ENCODE measurements at regions not wholly inside any gene's neighbourhood (a gene's known extent, or its start where the extent isn't known, plus 50 kb on each side); places are given as distances from the start of the nearest gene placed in this dataset.
"Not testable (repeated sequence)": the region's sequence is repeated elsewhere in the genome, so short reads cannot be mapped to it uniquely, and the experiment has no call there.

DNA sequence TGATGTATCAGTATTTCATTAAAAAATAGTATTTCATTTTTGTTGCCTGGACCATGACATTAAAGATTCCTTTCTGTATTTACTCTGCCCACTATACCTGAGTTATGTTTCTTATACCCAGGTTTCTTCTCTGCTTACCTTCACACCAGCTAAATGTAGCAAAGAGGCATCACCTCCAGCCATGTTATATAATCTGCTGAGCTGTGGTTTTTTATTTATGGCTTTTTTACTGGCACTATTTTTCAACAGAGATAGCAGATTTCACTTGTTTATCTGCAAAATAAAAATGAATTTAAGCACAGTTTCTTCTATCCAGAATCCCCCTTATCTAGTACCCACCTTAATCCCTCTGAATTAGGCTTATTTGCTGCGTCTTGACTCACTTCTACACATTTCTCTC, 979.0 kb upstream of the MAN1A1 start:
- no peak for DNase-seq

DNA sequence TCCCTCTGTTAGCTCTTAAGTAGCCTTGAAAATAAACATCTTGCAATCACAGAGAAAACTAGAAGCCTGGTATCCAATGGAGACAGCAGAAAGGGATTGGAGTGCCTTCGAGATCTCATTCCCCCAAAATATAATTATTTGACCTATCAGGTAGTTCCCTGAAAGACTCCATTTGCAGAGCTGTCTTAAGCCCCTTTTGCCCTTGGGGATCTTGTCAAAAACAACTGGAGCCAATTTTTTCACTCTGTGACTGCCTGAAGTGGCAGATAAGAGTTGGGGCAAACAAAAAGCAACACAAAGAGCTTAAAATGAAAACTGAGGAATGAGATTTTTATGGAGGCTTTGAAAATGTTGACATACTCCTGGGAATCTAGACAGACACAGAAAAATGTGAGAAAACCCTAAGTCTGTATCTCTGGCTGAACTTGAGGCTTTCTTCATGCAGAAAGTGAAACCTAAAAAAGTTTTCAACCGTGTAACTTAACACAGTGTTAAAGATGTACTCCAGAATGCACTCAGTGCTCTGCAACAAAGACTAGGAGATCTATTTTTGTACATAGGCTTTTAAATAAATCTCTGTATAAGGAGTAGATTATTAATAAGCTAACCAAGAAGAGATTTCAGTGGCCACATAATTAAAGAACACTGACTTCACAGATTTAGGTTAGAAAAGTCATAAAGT, 971.1 kb upstream of the MAN1A1 start:
- no peak for DNase-seq

DNA sequence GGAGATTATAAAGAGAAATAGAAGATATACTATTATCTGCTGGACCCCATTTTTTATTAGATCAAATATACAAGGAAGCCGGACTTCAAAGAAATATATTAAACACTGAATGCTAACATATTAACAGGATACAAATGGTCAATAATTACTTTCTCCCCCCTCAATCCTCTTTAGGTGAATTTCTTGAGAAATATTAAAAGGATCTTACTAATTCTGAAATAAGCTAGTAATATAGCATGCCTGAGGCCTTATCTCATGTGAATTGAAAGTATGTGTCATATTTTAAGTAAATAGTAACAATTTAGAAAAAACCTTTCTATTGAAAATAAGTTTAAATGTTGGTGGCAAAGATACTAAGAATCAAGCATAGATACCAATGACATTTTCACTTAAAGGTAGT, 954.7 kb upstream of the MAN1A1 start:
- no peak for DNase-seq

DNA sequence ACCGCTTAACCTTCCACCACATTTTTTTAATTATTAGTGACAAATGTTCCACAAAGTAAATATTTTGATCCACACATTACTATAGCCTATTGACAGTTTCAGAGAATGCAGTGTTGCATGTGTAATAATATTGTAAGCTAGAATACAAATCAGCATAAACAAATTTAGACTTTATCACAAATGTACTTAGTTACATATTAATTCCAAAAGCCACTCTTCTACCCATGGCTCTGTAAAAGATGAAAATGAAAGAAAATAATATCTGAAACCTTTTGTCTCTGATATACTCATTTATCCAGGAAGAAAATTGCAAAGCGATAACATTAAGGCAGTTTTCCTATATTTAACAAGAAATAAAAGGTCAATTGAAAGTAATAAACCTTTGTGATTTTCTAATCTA, 954.0 kb upstream of the MAN1A1 start:
- DNase-seq: no peak

DNA sequence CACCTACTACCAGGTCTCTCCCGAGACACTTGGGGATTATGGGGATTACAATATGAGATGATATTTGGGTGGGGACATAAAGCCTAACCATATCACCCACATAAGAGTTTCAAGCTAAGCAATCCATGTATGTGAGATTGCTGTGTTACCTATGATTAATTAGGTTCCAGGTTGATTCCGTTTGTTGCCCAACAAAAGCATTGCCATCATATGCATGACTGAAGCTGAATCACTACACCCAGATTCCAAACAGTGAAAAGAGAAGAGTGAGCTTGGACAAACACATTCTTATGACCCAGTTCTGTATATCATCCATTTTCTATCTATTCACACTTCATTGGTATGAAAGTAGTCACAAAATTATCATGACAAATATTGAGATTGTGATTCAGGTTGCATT, 952.5 kb upstream of the MAN1A1 start:
- no peak for DNase-seq

DNA sequence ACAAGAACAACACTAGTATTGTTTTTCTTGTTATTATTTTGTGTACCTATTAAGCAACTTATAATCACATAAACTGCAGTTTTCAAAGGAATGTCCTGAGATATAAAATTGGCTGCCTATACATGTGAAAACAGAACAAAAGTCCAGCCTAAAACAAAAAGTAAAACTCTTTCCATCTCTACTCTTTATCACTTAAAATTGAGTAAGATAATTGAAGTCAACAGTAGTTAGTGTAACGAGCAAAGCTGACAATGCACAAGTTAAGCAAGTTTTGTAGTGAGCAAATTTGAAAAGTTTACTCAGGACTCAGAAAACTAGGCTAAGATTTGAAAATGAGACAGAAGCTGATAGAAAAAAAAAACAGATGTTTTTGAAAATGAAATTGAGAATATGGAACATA, 941.4 kb upstream of the MAN1A1 start:
- no peak for DNase-seq

DNA sequence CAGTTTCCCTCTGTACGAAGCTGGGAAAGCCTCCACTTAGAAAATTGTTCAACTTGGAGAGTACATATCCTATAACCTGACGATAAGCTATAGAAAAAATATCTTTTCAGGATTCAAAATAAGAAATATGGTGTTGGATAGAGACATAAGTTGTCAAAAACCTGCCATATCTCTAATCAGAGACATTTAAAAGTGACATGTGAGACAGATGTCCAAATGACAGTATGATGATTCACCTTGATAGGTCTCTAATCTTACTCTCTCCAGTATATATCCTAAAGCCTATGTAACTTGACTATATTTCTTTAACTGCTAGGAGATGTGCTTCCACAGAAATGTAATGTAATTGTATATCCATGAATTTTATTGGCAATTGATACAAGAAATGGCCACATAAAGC, 932.4 kb upstream of the MAN1A1 start:
- no peak for DNase-seq

DNA sequence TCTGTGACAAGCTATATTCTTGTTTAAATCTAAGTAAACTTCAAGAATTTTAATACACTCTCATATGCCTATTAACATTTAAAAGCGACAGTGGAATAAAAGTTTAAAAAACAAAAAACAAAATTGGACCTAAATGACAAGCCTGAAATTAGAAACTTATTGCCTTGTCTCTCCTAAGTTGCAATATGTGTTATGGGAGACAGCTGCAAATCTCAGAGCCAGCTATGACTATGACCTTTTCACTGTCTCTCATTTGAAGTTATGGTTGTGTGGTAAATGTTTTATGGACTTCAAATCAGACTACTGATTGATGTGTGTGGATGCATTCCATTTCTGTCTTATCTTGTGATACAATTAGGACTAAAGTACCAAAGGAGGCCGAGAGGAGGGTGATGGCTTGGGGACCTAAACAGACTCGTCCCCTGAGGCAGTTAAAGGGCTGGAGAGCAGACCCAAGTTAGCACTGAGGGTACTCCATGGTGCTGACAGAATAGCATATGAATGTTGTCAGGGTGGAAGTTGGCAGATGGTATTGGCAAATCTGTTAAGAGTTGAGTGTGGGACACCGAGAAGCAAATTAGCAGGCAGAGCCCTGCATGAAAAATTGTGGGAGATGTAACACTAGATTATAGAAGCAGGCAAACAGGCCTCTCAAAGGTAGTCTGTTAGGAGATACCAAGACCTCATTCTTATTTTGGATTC, 930.1 kb upstream of the MAN1A1 start:
- DNase-seq: no peak

DNA sequence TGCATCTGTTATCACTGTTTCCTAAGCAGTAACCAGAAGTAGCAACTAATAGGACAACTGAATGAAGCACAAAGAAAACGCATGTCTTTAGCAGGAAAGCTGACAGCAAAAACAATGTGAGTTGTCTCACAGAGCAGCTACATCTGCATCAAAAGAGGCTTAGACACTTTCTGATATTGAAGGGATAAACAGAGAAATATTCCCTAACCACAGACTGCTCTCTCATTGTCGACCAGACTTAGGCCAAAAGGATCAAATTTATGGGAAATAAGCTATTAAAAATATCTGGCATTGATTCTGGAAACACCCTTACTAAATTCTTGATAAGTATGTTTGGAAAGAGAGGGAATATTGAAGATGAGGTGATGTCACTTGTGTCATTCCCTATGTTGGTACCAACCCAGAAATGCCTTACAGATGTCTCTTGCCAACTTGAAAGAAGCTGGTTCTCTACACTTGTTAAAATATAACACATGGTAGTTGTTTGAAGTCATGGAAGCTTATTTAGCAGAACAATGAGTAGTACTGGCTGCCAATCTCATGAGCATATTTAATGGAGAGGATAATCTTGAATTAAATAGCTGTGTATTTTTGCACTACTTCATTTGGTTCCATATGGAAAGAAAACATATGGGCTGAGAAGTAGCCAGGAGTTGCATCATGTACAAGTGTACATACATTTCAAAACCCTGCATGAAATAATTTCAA, 929.3 kb upstream of the MAN1A1 start:
- DNase-seq: no peak

DNA sequence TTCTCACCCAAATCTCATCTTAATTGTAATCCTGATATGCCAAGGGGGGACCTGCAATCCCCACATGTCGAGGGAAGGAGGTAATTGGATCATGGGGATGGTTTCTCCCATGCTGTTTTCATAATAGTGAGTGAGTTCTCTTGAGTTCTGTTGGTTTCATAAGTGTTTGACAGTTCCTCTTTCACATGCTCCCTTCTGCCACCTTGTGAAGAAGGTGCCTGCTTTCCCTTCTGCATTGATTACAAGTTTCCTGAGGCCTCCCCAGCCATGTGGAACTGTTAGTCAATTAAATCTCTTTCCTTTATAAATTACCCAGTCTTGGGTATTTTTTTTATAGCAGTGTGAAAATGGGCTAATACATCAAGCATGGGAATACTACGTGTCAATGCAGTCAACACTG, 925.0 kb upstream of the MAN1A1 start:
- DNase-seq: no peak

DNA sequence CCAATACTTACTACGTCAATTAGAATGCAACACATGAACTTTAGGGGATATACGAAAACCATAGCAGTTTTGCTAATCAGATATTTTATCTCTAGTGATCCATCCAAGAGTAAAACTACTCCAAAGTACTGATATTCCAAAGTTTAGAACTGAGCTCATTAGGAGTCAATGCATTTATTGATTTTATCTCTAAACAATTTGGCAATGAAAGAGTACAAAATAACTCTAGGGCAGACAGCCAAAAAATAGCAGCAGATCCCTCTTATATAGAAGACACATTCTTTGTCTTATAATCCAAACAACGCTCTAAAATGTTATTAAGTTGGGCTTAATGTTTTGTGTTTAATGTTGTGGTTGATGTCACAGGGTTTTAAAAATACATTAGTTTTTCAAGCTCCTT, 923.9 kb upstream of the MAN1A1 start:
- DNase-seq: no peak

DNA sequence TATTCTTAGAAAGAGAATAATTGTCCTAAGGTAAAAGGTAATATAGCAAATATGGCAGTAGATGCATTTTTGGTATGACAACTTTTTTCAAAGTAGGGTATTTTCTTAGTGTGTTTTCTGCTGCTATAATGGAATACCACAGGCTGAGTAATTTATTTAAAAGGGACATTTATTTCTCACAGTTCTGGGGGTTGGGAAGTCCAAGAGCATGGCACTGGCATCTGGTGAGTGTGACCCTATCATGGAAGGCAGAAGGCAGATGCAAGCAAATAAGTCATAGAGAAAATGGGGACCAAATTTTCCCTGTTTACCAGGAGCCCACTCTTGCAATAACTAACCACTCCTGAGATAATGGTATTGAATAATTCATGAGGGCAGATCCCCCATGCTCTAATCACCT, 922.5 kb upstream of the MAN1A1 start:
- no peak for DNase-seq

DNA sequence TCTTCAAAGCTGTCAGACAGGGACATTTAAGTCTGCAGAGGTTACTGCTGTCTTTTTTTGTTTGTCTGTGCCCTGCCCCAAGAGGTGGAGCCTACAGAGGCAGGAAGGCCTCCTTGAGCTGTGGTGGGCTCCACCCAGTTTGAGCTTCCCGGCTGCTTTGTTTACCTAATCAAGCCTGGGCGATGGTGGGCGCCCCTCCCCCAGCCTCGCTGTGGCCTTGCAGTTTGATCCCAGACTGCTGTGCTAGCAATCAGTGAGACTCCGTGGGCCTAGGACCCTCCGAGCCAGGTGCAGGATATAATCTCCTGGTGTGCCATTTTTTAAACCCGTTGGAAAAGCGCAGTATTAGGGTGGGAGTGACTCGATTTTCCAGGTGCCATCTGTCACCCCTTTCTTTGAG, 918.7 kb upstream of the MAN1A1 start:
- not testable (repeated sequence) for DNase-seq

DNA sequence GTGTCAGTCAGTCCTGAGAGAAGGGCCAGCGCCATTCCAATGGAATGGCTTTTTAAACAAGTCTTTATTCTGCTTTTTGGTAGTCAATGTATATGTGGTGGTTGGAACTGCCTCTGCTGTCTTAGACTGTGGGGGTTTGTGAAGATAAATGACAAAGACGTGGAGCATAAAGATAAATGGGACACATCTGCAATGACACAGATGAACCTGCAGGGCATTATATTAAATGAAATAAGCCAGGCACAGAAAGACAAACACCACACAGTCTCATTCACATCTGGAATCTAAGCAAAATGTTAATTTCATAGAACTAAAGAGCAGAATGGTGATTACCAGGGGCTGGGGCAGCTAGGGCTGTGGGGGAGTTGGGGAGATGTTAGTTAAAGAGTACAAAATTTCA, 912.8 kb upstream of the MAN1A1 start:
- DNase-seq: no peak

DNA sequence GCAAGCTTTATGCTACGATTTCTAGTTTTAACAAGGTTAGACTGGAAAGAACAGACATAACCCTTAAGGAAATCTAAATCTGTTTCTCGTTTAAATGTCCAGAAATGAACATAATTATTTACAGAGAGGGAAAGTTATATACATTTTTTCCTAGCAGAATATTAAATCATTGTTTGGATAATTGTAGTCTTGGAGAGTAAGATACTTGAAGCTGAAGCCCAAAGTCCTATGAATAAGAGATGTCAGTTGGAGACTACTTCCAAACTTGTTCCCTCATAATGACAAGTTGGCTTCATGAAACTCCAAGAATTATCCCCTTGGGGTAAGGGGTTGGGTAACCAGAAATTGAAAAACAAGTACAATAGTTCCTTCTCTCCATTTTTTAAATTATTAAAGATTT, 911.1 kb upstream of the MAN1A1 start:
- no peak for DNase-seq

DNA sequence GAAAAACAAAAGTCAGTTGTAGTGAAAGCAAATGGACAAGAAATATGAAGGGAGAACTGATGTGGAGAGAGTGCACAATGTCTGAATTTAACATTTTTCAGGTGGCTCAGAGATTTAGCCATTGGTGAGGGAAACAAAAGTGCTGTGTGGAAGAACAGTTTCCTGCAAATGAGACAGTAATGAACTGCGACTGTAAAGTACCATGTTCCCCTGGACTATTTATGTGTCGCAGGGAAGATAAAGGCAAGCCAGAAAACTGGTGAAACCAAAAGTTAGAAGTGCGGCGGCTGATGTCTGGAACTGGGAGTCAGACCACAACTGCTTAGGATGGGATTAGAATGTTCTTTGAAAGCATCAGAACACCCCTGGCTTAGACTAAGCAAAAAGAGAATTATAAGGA, 905.1 kb upstream of the MAN1A1 start:
- no peak for DNase-seq

DNA sequence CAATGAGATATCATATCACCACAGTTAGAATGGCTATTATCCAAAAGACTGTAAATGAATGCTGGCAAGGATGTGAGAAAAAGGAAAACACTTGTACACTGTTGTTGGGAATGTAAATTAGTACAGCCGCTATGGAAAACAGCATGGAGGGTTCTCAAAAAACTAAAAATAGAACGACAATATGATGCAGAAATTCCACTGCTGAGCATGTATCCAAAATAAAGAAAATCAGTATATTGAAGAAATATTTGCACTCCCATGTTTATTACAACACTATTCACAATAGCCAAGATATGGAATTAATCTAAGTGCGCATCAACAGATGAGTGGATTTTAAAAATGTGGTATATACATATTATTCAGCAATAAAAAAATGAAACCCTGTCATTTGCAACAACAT, 898.9 kb upstream of the MAN1A1 start:
- no peak for DNase-seq

DNA sequence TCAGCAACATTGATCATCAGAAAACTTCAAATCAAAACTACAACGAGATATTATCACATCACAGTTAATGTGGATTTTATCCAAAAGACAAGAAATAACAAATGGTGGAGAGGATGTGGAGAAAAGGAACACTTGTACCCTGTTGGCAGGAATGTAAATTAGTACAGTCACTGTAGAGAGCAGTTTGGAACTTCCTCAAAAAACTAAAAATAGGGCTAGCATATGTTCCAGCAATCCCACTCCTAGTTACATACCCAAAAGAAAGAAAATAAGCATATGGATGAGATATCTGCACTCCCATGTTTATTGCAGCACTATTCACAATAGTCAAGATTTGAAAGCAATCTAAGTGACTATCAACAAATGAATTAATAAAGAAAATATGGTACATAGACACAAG, 887.7 kb upstream of the MAN1A1 start:
- DNase-seq: no peak

DNA sequence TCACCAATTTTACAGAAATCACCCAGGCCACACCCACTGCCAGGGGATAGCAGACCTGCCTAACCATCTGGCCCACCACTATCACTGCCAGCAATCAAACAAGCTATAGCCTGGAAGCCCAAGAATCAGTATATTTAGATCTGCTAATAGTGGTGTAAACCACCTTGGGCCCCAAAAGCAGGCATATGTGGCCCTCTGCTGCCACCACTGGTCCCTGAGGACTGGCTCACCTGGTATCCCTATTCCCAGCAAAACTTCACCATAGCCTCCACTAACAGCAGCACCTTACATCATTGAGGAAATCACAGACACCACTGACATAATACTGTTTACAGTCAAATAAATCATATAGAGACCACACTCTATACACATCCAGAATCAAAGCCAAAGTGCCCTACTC, 880.4 kb upstream of the MAN1A1 start:
- DNase-seq: no peak

DNA sequence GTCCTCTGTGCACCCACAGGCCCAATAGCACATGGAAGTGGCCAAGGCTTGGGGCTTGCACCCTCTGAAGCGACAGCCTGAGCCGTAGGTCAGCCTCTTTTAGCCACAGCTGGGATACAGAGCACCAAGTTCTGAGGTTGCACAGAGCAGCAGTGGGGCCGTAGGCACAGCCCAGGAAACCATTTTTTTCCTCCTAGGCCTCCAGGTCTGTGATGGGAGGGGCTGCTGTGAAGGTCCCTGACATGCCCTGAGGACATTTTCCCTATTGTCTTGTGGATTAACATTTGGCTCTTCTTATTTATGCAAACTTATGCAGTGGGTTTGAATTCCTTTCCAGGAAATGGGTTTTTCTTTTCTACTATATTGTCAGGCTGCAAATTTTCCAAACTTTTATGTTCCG, 878.7 kb upstream of the MAN1A1 start:
- no peak for DNase-seq

DNA sequence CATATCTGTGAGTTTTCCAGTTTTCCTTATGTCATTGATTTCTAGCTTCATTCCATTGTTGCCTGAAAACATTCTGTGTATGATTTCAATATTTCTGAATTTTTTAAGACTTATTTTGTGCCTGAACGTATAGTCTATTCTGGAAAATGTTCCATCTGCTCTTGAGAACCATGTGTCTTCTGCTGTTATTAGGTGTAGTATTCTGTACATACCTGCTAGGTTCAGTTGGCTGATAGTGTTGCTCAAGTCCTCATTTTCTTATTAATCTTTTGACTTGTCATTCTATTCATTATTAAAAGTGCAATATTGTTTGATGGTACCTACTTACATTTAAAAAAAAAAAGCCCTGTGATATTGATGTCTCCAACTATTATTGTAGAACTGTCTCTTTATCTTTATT, 869.8 kb upstream of the MAN1A1 start:
- no peak for DNase-seq

DNA sequence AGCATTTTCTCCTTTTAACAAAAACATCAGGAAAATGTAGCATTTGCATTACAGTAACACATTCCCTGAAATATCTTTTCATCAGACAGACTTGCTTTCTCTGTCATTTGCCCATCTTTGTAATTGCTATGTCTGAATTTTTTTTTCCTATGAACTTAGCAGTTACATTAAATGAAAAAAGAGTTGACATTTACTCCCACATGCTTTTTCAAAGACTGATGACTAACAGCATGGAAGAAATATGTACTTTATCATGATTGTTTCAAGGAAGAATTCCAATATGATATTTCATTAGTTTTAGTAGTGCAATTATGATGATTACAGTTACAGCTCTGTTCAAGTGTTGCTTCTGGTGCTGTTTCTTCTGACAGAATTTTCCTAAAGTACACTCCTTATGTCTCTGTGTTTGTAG, 864.5 kb upstream of the MAN1A1 start:
- DNase-seq: no peak

DNA sequence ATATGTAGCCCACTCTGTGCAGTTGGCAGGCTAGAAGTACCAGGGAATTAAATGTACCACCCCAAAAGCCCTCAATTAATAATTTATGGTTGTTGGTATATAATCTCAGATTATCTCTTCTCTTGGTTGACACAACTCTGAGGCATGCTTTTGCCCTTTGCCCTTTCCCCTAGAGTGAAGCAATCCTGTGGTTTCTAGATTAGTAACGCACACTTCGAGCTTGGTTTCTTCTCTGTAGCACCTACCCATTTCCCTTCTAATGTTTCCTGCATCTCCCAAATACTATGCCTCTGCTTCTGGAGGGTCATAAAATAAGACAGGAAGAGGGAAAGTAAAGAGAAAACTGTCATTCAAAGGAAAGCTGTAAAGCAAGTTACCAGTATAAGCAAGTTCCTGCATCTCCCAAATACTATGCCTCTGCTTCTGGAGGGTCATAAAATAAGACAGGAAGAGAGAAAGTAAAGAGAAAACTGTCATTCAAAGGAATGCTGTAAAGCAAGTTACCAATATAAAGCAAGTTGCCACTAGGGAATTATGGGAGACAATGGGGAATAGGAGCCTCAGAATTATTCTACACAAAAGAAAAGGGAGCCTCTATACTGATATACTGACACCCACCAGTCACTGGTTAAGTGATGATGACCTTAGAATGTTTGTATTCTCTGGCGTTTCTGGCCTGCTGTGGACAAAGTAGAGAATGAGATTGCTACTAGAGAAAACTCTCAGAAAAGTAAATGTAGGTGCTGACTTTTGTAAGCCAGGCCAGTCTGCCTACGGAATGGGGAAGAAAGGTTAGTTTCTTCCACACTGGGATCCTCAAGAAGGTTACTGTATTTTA, 862.6 kb upstream of the MAN1A1 start:
- no peak for DNase-seq

DNA sequence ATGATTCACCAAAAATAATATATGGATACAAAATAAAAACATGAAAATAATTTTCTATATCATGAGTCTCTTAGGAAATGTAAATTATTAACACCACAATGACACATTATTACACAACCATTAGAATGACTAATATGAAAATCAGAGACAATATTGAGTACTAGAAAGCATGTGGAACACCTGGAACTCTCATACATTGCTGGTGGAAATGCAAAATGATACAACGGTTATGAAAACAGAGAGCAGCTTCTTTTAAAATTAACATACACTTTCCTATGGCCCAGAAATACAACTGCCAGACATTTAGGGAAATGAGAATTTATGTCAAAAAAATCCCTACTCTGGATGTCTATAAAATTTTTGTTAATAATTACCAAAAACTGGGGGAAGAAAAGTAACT, 853.3 kb upstream of the MAN1A1 start:
- DNase-seq: no peak

Measured in GOT3 (cell line).